ENCODE measurements at regions not wholly inside any gene's neighbourhood (a gene's known extent, or its start where the extent isn't known, plus 50 kb on each side); places are given as distances from the start of the nearest gene placed in this dataset.

DNA sequence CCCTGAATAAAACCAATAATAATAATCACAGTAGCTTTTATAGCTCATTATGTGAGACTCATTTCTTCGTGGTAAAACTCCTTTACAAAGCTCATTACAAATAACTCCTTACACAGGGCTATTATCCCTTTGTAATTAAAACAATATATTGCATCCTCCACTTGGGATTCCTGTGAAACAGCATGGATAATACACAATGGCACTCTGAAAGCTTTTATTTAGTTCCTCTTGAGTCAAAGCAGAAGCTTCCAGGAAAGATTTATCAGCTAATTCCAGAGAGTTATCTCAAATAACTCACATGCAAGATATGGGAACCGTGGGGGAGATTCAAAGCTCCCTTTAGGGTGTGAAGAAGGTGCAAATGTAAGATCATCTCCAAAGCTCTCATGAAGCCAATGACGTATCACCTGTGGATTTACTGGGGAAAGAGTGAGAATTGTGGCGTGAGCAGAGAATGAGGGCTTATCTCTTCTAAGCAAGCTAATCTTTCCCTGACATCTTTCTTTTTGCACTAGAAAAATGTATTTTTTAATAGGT is 60.4 kb upstream of the GJA5 start:
- CTCF ChIA-PET: interaction anchor here (0.8 kb wide), 1 partner anchor 104 kb away, joined by 3 read pairs; no protein-coding TSS in a partner anchor
- DNase-seq: no peak

DNA sequence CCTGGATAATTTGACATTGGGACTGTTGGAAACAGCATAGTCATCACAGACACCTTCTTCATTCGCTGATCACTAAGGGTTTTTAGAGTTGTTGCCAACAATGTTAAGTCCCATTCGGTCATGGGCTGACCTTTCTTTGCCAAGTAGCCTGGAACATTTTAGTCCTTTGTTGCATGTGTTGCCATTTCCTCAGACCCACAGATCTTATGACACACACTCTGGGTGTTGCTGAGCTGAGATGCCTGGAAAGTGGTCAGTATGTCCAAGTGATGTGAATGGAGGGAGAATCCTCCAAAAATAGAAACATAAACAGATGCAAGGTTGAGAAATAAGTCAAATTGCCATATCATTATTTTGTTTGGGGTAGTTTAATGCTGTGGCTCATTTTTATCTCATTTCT is 61.5 kb upstream of the GJA5 start:
- intact Hi-C loops (cut with micrococcal nuclease; ENCODE audit: unreplicated experiment): no loop called here
- H3K27me3 Mint-ChIP-seq (ENCODE audit: unreplicated experiment): no peaks in the 10 kb centered on the region
- no TSS peak for BruUV-seq (replicated peaks)
- TF ChIP-seq, protein P1, sequence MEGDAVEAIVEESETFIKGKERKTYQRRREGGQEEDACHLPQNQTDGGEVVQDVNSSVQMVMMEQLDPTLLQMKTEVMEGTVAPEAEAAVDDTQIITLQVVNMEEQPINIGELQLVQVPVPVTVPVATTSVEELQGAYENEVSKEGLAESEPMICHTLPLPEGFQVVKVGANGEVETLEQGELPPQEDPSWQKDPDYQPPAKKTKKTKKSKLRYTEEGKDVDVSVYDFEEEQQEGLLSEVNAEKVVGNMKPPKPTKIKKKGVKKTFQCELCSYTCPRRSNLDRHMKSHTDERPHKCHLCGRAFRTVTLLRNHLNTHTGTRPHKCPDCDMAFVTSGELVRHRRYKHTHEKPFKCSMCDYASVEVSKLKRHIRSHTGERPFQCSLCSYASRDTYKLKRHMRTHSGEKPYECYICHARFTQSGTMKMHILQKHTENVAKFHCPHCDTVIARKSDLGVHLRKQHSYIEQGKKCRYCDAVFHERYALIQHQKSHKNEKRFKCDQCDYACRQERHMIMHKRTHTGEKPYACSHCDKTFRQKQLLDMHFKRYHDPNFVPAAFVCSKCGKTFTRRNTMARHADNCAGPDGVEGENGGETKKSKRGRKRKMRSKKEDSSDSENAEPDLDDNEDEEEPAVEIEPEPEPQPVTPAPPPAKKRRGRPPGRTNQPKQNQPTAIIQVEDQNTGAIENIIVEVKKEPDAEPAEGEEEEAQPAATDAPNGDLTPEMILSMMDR (IDR thresholded peaks at IDR 0.05; ENCODE audit: unreplicated experiment): no peak
- H3K36me3 Mint-ChIP-seq (ENCODE audit: insufficient read depth, unreplicated experiment): no peaks in the 10 kb centered on the region
- CTCF ChIA-PET: no interaction called here
- no peak overlapping the region for H3K27ac Mint-ChIP-seq (ENCODE audit: unreplicated experiment)
- H3K4me1 Mint-ChIP-seq (ENCODE audit: low read depth, unreplicated experiment): no peaks in the 10 kb centered on the region
- no peak overlapping the region for H3K4me3 Mint-ChIP-seq (ENCODE audit: low read depth, unreplicated experiment)
- H3K9me3 Mint-ChIP-seq (ENCODE audit: low read depth, unreplicated experiment): no peaks in the 10 kb centered on the region
- DNase-seq: no peak

More for the DNA sequence above, 60.4 kb upstream of the GJA5 start:
- Mint-ChIP-seq H3K27ac (ENCODE audit: unreplicated experiment) (no peak overlapping the region), H3K4me3 (ENCODE audit: low read depth, unreplicated experiment) (no peak overlapping the region), H3K4me1 (ENCODE audit: low read depth, unreplicated experiment) (no peaks in the 10 kb centered on the region), H3K36me3 (ENCODE audit: insufficient read depth, unreplicated experiment) (no peaks in the 10 kb centered on the region), H3K27me3 (ENCODE audit: unreplicated experiment) (no peaks in the 10 kb centered on the region), H3K9me3 (ENCODE audit: low read depth, unreplicated experiment) (no peaks in the 10 kb centered on the region)
- intact Hi-C loops (cut with micrococcal nuclease; ENCODE audit: unreplicated experiment): no loop called here
- TF ChIP-seq, protein P1 (IDR thresholded peaks at IDR 0.05; ENCODE audit: unreplicated experiment): no peak
- no TSS peak for BruUV-seq (replicated peaks)

DNA sequence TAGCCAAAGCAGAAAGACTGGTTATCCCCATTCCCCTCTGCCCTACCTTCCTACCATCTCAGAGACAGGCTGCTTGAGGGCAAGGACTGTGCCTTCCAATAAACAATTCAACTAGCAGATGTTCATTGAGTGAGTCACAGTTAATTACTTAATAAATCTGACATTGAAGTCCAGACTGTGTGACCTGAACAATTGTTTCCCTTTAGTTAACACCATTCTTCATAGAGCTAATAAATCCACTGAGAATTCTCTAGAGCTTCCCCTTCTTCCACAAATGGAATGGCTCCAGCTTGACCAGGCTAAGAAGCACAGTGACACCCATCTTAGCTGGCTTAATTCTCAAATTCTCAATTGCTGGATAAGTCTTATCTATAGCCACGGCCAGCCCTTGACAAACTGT is 61.9 kb upstream of the GJA5 start:
- no peak overlapping the region for H3K4me3 Mint-ChIP-seq (ENCODE audit: low read depth, unreplicated experiment)
- CTCF ChIA-PET: no interaction called here
- BruUV-seq (replicated peaks): no TSS peak

DNA sequence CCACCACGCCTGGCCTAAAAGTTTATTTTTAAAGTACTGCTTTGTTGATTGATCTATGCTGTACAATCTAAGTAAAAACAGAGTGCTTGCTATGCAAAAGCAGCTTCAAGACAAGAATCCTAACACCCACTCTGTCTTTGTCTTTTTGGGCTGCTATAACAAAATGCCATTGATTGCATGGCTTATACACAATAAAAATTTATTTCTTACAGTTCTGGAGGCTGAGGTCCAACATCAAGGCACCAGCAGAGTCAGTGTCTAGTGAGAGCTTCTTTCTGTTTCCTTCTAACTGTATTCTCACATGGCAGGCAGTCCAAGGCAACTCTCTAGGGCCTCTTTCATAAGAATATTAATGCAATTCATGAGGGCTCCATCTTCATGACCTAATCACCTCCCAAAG is 63.6 kb upstream of the GJA5 start:
- H3K4me3 Mint-ChIP-seq (ENCODE audit: low read depth, unreplicated experiment): no peak overlapping the region
- no peaks in the 10 kb centered on the region for H3K36me3 Mint-ChIP-seq (ENCODE audit: insufficient read depth, unreplicated experiment)
- no peaks in the 10 kb centered on the region for H3K27me3 Mint-ChIP-seq (ENCODE audit: unreplicated experiment)
- CTCF ChIA-PET: no interaction called here
- no TSS peak for BruUV-seq (replicated peaks)
- H3K9me3 Mint-ChIP-seq (ENCODE audit: low read depth, unreplicated experiment): no peaks in the 10 kb centered on the region
- H3K27ac Mint-ChIP-seq (ENCODE audit: unreplicated experiment): no peak overlapping the region
- H3K4me1 Mint-ChIP-seq (ENCODE audit: low read depth, unreplicated experiment): no peaks in the 10 kb centered on the region
- DNase-seq: no peak
- TF ChIP-seq, protein P1 (IDR thresholded peaks at IDR 0.05; ENCODE audit: unreplicated experiment): no peak
- intact Hi-C loops (cut with micrococcal nuclease; ENCODE audit: unreplicated experiment): no loop called here

More for the DNA sequence above, 61.9 kb upstream of the GJA5 start:
- TF ChIP-seq, protein P1 (IDR thresholded peaks at IDR 0.05; ENCODE audit: unreplicated experiment): no peak
- Mint-ChIP-seq H3K4me1 (ENCODE audit: low read depth, unreplicated experiment) (no peaks in the 10 kb centered on the region), H3K27ac (ENCODE audit: unreplicated experiment) (no peak overlapping the region), H3K36me3 (ENCODE audit: insufficient read depth, unreplicated experiment) (no peaks in the 10 kb centered on the region), H3K27me3 (ENCODE audit: unreplicated experiment) (no peaks in the 10 kb centered on the region), H3K9me3 (ENCODE audit: low read depth, unreplicated experiment) (no peaks in the 10 kb centered on the region)
- no peak for DNase-seq
- intact Hi-C loops (cut with micrococcal nuclease; ENCODE audit: unreplicated experiment): no loop called here

Measured in Calu3 (cell line).